Activated CD8-positive, alpha-beta T cell treated with anti-CD3 and anti-CD28 coated beads, Interleukin-2, amount 10 ng/mL, durations not matched to agents 7 days and 5 days (primary cell): ENCODE measurements at regions not wholly inside any gene's neighbourhood (a gene's known extent, or its start where the extent isn't known, plus 50 kb on each side); places are given as distances from the start of the nearest gene placed in this dataset.
"Not testable (repeated sequence)": the region's sequence is repeated elsewhere in the genome, so short reads cannot be mapped to it uniquely, and the experiment has no call there.

Source experiments
- ATAC-seq: fragments of 150-1000 bp; cut with Tn5 transposase; one replicate; pipeline ENCODE4 v1.10.0; 2021; ENCODE audit warnings: moderate library complexity
- CTCF ChIA-PET: fragments of 350-600 bp; sonication (Branson Sonifier 250); formaldehyde crosslinking; loops from one replicate; lab custom pipeline; 2021; ENCODE audit warnings: antibody characterized with exemption; lab: Charles Lee
- POLR2A ChIA-PET: fragments of 350-600 bp; sonication (Branson Sonifier 250); formaldehyde crosslinking; loops from one replicate; lab custom pipeline; 2021; ENCODE audit warnings: antibody characterized with exemption; lab: Charles Lee
- DNase-seq: peaks from one replicate; pipeline ENCODE4 v3.0.0-alpha.2; 2020
- H3K27ac Mint-ChIP-seq: one replicate; pipeline ENCODE4 v1.8.0; 2021; ENCODE audit warnings: mild to moderate bottlenecking, mixed read lengths
- H3K27me3 Mint-ChIP-seq: one replicate; pipeline ENCODE4 v1.8.0; 2021; ENCODE audit warnings: low read depth, mixed read lengths
- H3K36me3 Mint-ChIP-seq: one replicate; pipeline ENCODE4 v1.8.0; 2021; ENCODE audit warnings: low read depth, mixed read lengths
- H3K4me1 Mint-ChIP-seq: one replicate; pipeline ENCODE4 v1.8.0; 2021; ENCODE audit warnings: low read depth, mixed read lengths
- H3K4me3 Mint-ChIP-seq: one replicate; pipeline ENCODE4 v1.8.0; 2021; ENCODE audit warnings: mild to moderate bottlenecking, mixed read lengths
- H3K9me3 Mint-ChIP-seq: one replicate; pipeline ENCODE4 v1.8.0; 2022; ENCODE audit warnings: mixed read lengths; ENCODE audit not compliant: insufficient read depth

- ChIA-PET POLR2A (no interaction called here), CTCF (no interaction called here)
- H3K4me3 Mint-ChIP-seq = no peak overlapping the region
- no peaks in the 10 kb centered on the region for H3K9me3 Mint-ChIP-seq
- no peaks in the 10 kb centered on the region for H3K4me1 Mint-ChIP-seq
- peaks cover 8% of the 10 kb centered on the region for H3K27me3 Mint-ChIP-seq
- ATAC-seq (no peak), DNase-seq (no peak)
- no peaks in the 10 kb centered on the region for H3K36me3 Mint-ChIP-seq
- no peak overlapping the region for H3K27ac Mint-ChIP-seq
Measured at GRCh38 chr1:70571191-70571590, 160.1 kb downstream of the CTH start.

- DNase-seq (no peak), ATAC-seq (no peak)
- ChIA-PET CTCF (no interaction called here), POLR2A (no interaction called here)
- peaks cover 8% of the 10 kb centered on the region for H3K27me3 Mint-ChIP-seq
- no peaks in the 10 kb centered on the region for H3K9me3 Mint-ChIP-seq
- H3K27ac Mint-ChIP-seq = no peak overlapping the region
- no peaks in the 10 kb centered on the region for H3K4me1 Mint-ChIP-seq
- no peak overlapping the region for H3K4me3 Mint-ChIP-seq
- no peaks in the 10 kb centered on the region for H3K36me3 Mint-ChIP-seq
Measured at GRCh38 chr1:70573317-70573843, 162.3 kb downstream of the CTH start.

- ChIA-PET CTCF (no interaction called here), POLR2A (interaction anchor here (0.6 kb wide), 1 partner anchor 116 kb away, joined by 3 read pairs; no protein-coding TSS in a partner anchor)
- Mint-ChIP-seq H3K27ac (no peak overlapping the region), H3K4me3 (no peak overlapping the region), H3K9me3 (no peaks in the 10 kb centered on the region), H3K4me1 (no peaks in the 10 kb centered on the region), H3K36me3 (no peaks in the 10 kb centered on the region), H3K27me3 (peaks cover 2% of the 10 kb centered on the region)
- DNase-seq (no peak), ATAC-seq (no peak)
Measured at GRCh38 chr1:70581661-70582060, 170.6 kb downstream of the CTH start.

- no peak for ATAC-seq
- ChIA-PET CTCF (no interaction called here), POLR2A (no interaction called here)
- Mint-ChIP-seq H3K4me1 (no peaks in the 10 kb centered on the region), H3K9me3 (no peaks in the 10 kb centered on the region), H3K4me3 (no peak overlapping the region), H3K27ac (no peak overlapping the region), H3K36me3 (no peaks in the 10 kb centered on the region), H3K27me3 (peaks cover 2% of the 10 kb centered on the region)
- no peak for DNase-seq
Measured at GRCh38 chr1:70583522-70583921, 172.5 kb downstream of the CTH start.

GRCh38 chr1:70586046-70586445 lies 175.0 kb downstream of the CTH start:
- no peaks in the 10 kb centered on the region for H3K4me1 Mint-ChIP-seq
- no peaks in the 10 kb centered on the region for H3K9me3 Mint-ChIP-seq
- no peak overlapping the region for H3K27ac Mint-ChIP-seq
- no peak for DNase-seq
- ChIA-PET CTCF (no interaction called here), POLR2A (no interaction called here)
- no peaks in the 10 kb centered on the region for H3K36me3 Mint-ChIP-seq
- H3K4me3 Mint-ChIP-seq = no peak overlapping the region
- no peak for ATAC-seq
- H3K27me3 Mint-ChIP-seq = peaks cover 2% of the 10 kb centered on the region

- DNase-seq = no peak
- no peak overlapping the region for H3K27ac Mint-ChIP-seq
- H3K36me3 Mint-ChIP-seq = no peaks in the 10 kb centered on the region
- H3K4me1 Mint-ChIP-seq = no peaks in the 10 kb centered on the region
- ATAC-seq = no peak
- ChIA-PET POLR2A (no interaction called here), CTCF (no interaction called here)
- peaks cover 2% of the 10 kb centered on the region for H3K27me3 Mint-ChIP-seq
- H3K9me3 Mint-ChIP-seq = no peaks in the 10 kb centered on the region
- H3K4me3 Mint-ChIP-seq = no peak overlapping the region
Measured at GRCh38 chr1:70587872-70588366, 176.9 kb downstream of the CTH start.

DNA sequence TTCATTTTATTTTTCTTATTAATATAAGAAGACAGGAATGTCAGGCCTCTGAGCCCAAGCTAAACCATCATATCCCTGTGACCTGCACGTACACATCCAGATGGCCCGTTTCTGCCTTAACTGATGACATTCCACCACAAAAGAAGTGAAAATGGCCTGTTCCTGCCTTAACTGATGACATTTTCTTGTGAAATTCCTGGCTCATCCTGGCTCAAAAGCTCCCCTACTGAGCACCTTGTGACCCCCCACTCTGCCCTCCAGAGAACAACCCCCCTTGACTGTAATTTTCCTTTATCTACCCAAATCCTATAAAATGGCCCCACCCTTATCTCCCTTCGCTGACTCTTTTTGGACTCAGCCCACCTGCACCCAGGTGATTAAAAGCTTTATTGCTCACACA lies 182.5 kb downstream of the CTH start:
- H3K4me1 Mint-ChIP-seq, DNase-seq, H3K36me3 Mint-ChIP-seq, H3K27ac Mint-ChIP-seq, H3K4me3 Mint-ChIP-seq, H3K9me3 Mint-ChIP-seq, ATAC-seq, POLR2A ChIA-PET, H3K27me3 Mint-ChIP-seq, CTCF ChIA-PET: not testable (repeated sequence)

DNA sequence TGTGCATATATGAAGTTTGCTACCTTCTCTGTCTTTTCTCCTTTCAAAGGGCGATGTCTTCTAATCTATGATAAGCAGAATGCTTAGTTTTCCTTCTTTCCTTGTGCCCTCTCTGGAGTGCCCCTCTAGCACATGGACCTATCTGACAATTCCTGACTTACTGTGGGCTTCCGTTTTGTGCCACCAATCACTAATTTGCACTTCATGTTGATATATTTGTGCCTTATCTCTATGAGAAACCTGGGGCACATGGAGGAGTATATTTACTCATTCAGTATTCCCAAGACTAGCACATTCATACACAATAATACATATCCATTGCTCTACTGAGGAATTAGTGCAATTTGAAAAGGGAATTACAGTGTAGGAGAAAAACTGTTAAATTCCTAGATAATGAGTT lies 197.7 kb downstream of the CTH start:
- no peak for DNase-seq
- ChIA-PET CTCF (no interaction called here), POLR2A (no interaction called here)
- no peaks in the 10 kb centered on the region for H3K36me3 Mint-ChIP-seq
- H3K27ac Mint-ChIP-seq = no peak overlapping the region
- ATAC-seq = no peak
- H3K4me3 Mint-ChIP-seq = no peak overlapping the region
- no peaks in the 10 kb centered on the region for H3K4me1 Mint-ChIP-seq
- no peaks in the 10 kb centered on the region for H3K9me3 Mint-ChIP-seq
- H3K27me3 Mint-ChIP-seq = no peaks in the 10 kb centered on the region

GRCh38 chr1:70610164-70610563 lies 199.1 kb downstream of the CTH start:
- H3K27me3 Mint-ChIP-seq, H3K4me3 Mint-ChIP-seq, DNase-seq, POLR2A ChIA-PET, H3K36me3 Mint-ChIP-seq, CTCF ChIA-PET, H3K9me3 Mint-ChIP-seq, H3K27ac Mint-ChIP-seq, ATAC-seq, H3K4me1 Mint-ChIP-seq: not testable (repeated sequence)

- no peak overlapping the region for H3K27ac Mint-ChIP-seq
- H3K27me3 Mint-ChIP-seq = no peaks in the 10 kb centered on the region
- H3K4me3 Mint-ChIP-seq = no peak overlapping the region
- no peaks in the 10 kb centered on the region for H3K9me3 Mint-ChIP-seq
- no peaks in the 10 kb centered on the region for H3K36me3 Mint-ChIP-seq
- no peak for DNase-seq
- ATAC-seq = no peak
- ChIA-PET POLR2A (no interaction called here), CTCF (no interaction called here)
- no peaks in the 10 kb centered on the region for H3K4me1 Mint-ChIP-seq
Measured at GRCh38 chr1:70616946-70617345, 205.9 kb downstream of the CTH start.

- Mint-ChIP-seq H3K36me3 (no peaks in the 10 kb centered on the region), H3K9me3 (no peaks in the 10 kb centered on the region), H3K4me1 (no peaks in the 10 kb centered on the region), H3K4me3 (no peak overlapping the region), H3K27me3 (no peaks in the 10 kb centered on the region), H3K27ac (no peak overlapping the region)
- DNase-seq = no peak
- ATAC-seq = no peak
- ChIA-PET CTCF (no interaction called here), POLR2A (no interaction called here)
Measured at GRCh38 chr1:70617728-70618127, 206.7 kb downstream of the CTH start.

DNA sequence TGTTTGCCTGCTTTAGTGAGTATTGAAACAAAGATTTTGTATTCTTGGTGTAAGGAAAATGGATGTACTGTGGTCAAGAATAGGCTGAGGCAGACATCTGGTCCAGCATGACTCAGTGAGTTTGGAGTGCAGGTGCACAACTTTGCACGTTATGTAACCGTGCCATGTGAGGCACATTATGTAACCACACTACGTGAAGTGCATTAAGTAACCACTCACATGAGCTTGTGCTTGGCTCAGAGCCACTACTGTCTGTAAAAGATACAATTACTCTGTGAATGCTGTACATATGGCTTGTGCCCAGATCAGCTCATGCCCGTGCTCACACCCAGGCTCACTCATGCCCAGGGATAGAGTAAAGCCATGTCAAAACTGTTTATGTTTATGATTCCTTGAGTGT lies 216.8 kb downstream of the CTH start:
- H3K9me3 Mint-ChIP-seq = no peaks in the 10 kb centered on the region
- no peaks in the 10 kb centered on the region for H3K27me3 Mint-ChIP-seq
- H3K4me1 Mint-ChIP-seq = no peaks in the 10 kb centered on the region
- no peak overlapping the region for H3K4me3 Mint-ChIP-seq
- no peaks in the 10 kb centered on the region for H3K36me3 Mint-ChIP-seq
- H3K27ac Mint-ChIP-seq = no peak overlapping the region
- ChIA-PET CTCF (no interaction called here), POLR2A (no interaction called here)
- ATAC-seq (no peak), DNase-seq (no peak)

- ATAC-seq (no peak), DNase-seq (no peak)
- ChIA-PET CTCF (no interaction called here), POLR2A (no interaction called here)
- Mint-ChIP-seq H3K27me3 (no peaks in the 10 kb centered on the region), H3K36me3 (no peaks in the 10 kb centered on the region), H3K9me3 (no peaks in the 10 kb centered on the region), H3K4me3 (no peak overlapping the region), H3K4me1 (no peaks in the 10 kb centered on the region), H3K27ac (no peak overlapping the region)
Measured at GRCh38 chr1:70628973-70629372, 217.9 kb downstream of the CTH start.
